PC-9 (cell line): ENCODE measurements at regions not wholly inside any gene's neighbourhood (a gene's known extent, or its start where the extent isn't known, plus 50 kb on each side); places are given as distances from the start of the nearest gene placed in this dataset.

Experiments
- BruUV-seq: library from RNA; stranded (reverse); fragments of 400-500 nt; replicated peaks from 2 replicates; lab custom pipeline; 2021; lab: Mats Ljungman, UMichigan
- CTCF ChIA-PET: fragments of 300-600 bp; sonication (Branson Sonifier 250); formaldehyde crosslinking; loops from one replicate; lab custom pipeline; 2022; ENCODE audit warnings: antibody characterized with exemption; lab: Charles Lee
- POLR2A ChIA-PET: fragments of 300-600 bp; sonication (Branson Sonifier 250); formaldehyde crosslinking; loops from one replicate; lab custom pipeline; 2022; ENCODE audit warnings: antibody characterized with exemption; ENCODE audit not compliant: unreplicated experiment; lab: Charles Lee
- DNase-seq, 2 experiments: peaks; one replicate each; pipeline versions ENCODE4 v3.0.0 to v3.0.0-alpha.2; 2015 to 2022; ENCODE audit warnings: mixed read lengths in 1 of 2
- H2AFZ ChIP-seq: fragments of 200-600 bp; sonication (generic); 2 replicates; pipeline ENCODE4 v1.8.1; 2017; ENCODE audit warnings: antibody characterized with exemption
- H3F3A ChIP-seq: fragments of 200-600 bp; sonication (generic); 2 replicates; pipeline ENCODE4 v1.8.1; 2017; ENCODE audit warnings: antibody characterized with exemption, mild to moderate bottlenecking, low read depth; ENCODE audit not compliant: insufficient read depth
- H3K27ac ChIP-seq: fragments of 200-600 bp; sonication (generic); 2 replicates; pipeline ENCODE4 v1.6.1; 2016; ENCODE audit warnings: mixed run types
- H3K27me3 ChIP-seq: fragments of 200-600 bp; sonication (generic); 2 replicates; pipeline ENCODE4 v1.6.1; 2016; ENCODE audit warnings: low read depth, mixed run types; ENCODE audit not compliant: insufficient read depth
- H3K36me3 ChIP-seq: fragments of 200-600 bp; sonication (generic); 2 replicates; pipeline ENCODE4 v1.6.1; 2016; ENCODE audit warnings: low read depth, mixed run types
- H3K4me1 ChIP-seq: fragments of 200-600 bp; sonication (generic); replicated peaks from 2 replicates; pipeline ENCODE4 v1.6.1; 2016; ENCODE audit warnings: mixed run types; ENCODE audit not compliant: insufficient read depth
- H3K4me2 ChIP-seq: fragments of 200-600 bp; sonication (generic); 2 replicates; pipeline ENCODE4 v1.6.1; 2017; ENCODE audit warnings: mixed run types
- H3K4me3 ChIP-seq: fragments of 200-600 bp; sonication (generic); 2 replicates; pipeline ENCODE4 v1.6.1; 2016; ENCODE audit warnings: mixed run types
- H3K79me2 ChIP-seq: fragments of 200-600 bp; sonication (generic); 2 replicates; pipeline ENCODE4 v1.6.1; 2017; ENCODE audit warnings: low read depth, mixed run types
- H3K9me2 ChIP-seq: fragments of 200-600 bp; sonication (generic); 2 replicates; pipeline ENCODE4 v1.8.1; 2017; ENCODE audit warnings: mild to moderate bottlenecking; ENCODE audit not compliant: insufficient read depth
- H3K9me3 ChIP-seq: fragments of 200-600 bp; sonication (generic); 2 replicates; pipeline ENCODE4 v1.8.1; 2016; ENCODE audit warnings: low read depth; ENCODE audit not compliant: insufficient read depth
- H4K20me1 ChIP-seq: fragments of 200-600 bp; sonication (generic); 2 replicates; pipeline ENCODE4 v1.8.1; 2017; ENCODE audit not compliant: insufficient read depth
- EZH2 ChIP-seq: fragments of 200-600 bp; sonication (generic); IDR thresholded peaks from 2 replicates; pipeline ENCODE4 v1.8.0; 2017; ENCODE audit warnings: antibody characterized with exemption, low read depth
- intact Hi-C: fragments of 100-400 bp; cut with micrococcal nuclease; formaldehyde crosslinking; loops from one replicate; pipeline ENCODE4 v1.10.0; 2022; ENCODE audit not compliant: unreplicated experiment
- TF ChIP-seq, protein P1 (sequence below): fragments of 200-600 bp; sonication (generic); conservative IDR thresholded peaks from 2 replicates; pipeline ENCODE4 v1.6.1; 2017; ENCODE audit warnings: mixed run types, antibody characterized with exemption, mild to moderate bottlenecking, moderate library complexity

DNA sequence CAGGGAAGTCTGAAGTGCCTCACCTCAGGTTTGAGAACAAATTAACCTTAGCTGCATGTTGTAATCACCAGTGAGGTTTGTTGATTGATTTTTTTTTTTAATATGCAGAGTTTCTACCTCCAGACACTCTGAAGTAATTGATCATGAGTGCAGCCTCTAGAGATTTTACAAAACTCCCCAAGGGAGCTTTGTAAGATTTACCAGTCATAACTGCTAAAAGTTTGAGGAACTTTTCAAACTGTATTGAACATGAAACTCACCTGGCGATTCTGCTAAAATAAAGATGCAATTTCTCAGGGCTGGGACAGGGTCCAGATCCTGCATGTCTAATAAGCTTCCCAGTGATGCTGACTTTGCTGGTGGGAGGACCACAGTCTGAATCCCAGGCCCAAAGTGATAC lies 339.6 kb upstream of the DCC start:
- Histone ChIP-seq H2AFZ (no peak overlapping the region), H3K9me2 (no peaks in the 10 kb centered on the region), H3K79me2 (no peaks in the 10 kb centered on the region), H3K9me3 (no peaks in the 10 kb centered on the region), H3K36me3 (no peaks in the 10 kb centered on the region), H3K4me1 (no peaks in the 10 kb centered on the region), H3F3A (no peaks in the 10 kb centered on the region), H4K20me1 (no peaks in the 10 kb centered on the region), H3K4me3 (no peak overlapping the region), H3K4me2 (no peak overlapping the region), H3K27me3 (no peaks in the 10 kb centered on the region), H3K27ac (no peak overlapping the region)
- intact Hi-C loops, result no loop called here
- POLR2A ChIA-PET, result no interaction called here
- no TSS peak for BruUV-seq
- CTCF ChIA-PET, result no interaction called here
- DNase-seq, result no peak
- TF ChIP-seq, protein P1, sequence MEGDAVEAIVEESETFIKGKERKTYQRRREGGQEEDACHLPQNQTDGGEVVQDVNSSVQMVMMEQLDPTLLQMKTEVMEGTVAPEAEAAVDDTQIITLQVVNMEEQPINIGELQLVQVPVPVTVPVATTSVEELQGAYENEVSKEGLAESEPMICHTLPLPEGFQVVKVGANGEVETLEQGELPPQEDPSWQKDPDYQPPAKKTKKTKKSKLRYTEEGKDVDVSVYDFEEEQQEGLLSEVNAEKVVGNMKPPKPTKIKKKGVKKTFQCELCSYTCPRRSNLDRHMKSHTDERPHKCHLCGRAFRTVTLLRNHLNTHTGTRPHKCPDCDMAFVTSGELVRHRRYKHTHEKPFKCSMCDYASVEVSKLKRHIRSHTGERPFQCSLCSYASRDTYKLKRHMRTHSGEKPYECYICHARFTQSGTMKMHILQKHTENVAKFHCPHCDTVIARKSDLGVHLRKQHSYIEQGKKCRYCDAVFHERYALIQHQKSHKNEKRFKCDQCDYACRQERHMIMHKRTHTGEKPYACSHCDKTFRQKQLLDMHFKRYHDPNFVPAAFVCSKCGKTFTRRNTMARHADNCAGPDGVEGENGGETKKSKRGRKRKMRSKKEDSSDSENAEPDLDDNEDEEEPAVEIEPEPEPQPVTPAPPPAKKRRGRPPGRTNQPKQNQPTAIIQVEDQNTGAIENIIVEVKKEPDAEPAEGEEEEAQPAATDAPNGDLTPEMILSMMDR, result no peak
- TF ChIP-seq EZH2, result no peak

DNA sequence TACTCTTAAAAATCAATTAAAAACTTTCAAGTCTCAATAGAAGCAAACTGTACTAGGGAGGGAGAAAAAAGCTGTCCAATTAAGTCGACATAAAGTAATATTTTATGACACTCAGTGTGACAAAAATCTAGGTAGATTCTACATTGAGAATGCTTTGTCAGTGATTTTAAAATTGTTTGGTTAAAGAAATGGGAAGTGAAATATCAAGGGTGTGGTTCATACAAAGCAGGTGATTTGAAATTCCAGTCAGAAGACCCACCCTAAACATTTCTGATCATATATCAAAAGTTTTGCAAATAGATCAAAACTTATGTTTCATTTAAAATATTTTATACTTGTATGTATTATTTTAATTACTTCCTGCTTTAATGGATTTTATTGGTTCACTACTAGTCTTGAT lies 338.9 kb upstream of the DCC start:
- H3K4me3 ChIP-seq, result no peak overlapping the region
- H3F3A ChIP-seq, result no peaks in the 10 kb centered on the region
- H3K9me3 ChIP-seq, result no peaks in the 10 kb centered on the region
- TF ChIP-seq EZH2, result no peak
- TF ChIP-seq, protein P1, result no peak
- H3K9me2 ChIP-seq, result no peaks in the 10 kb centered on the region
- no peak overlapping the region for H2AFZ ChIP-seq
- ChIA-PET CTCF (no interaction called here), POLR2A (no interaction called here)
- no peaks in the 10 kb centered on the region for H3K27me3 ChIP-seq
- no peak for DNase-seq
- no peaks in the 10 kb centered on the region for H3K4me1 ChIP-seq
- no peaks in the 10 kb centered on the region for H4K20me1 ChIP-seq
- BruUV-seq, result no TSS peak
- no peak overlapping the region for H3K27ac ChIP-seq
- intact Hi-C loops, result no loop called here
- H3K36me3 ChIP-seq, result no peaks in the 10 kb centered on the region
- no peak overlapping the region for H3K4me2 ChIP-seq
- H3K79me2 ChIP-seq, result no peaks in the 10 kb centered on the region

DNA sequence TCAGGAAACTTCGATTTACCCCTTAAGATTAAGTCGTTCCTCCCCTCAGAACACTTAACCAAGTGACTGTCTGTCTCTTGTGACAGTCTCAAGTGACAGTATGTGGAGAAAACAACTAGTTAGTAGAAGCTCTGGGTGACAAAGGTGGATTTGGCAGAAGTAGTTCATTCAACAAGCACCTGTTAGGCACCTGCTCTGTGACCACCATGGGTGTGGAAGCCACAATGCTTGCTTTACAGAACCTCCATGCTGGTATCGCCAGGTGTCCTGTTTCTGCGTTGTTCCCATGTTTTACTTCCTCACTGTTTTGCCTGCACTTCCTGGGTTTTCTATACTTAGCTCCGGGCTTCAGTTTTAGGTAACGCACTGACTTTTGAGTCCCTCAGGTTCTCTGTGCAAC lies 337.4 kb upstream of the DCC start:
- POLR2A ChIA-PET, result no interaction called here
- Histone ChIP-seq H3K9me2 (no peaks in the 10 kb centered on the region), H3K36me3 (no peaks in the 10 kb centered on the region), H3K9me3 (no peaks in the 10 kb centered on the region), H3K4me1 (no peaks in the 10 kb centered on the region), H3F3A (no peaks in the 10 kb centered on the region), H3K27ac (no peak overlapping the region), H4K20me1 (no peaks in the 10 kb centered on the region), H3K4me3 (no peak overlapping the region), H3K79me2 (no peaks in the 10 kb centered on the region), H3K4me2 (no peak overlapping the region), H2AFZ (no peak overlapping the region; the same call in 1 of the 2 replicates), H3K27me3 (no peaks in the 10 kb centered on the region)
- CTCF ChIA-PET, result no interaction called here
- intact Hi-C loops, result no loop called here
- DNase-seq, result no peak
- BruUV-seq, result no TSS peak
- no peak for TF ChIP-seq EZH2
- TF ChIP-seq, protein P1, result no peak
